B cell (primary cell): ENCODE measurements at regions not wholly inside any gene's neighbourhood (a gene's known extent, or its start where the extent isn't known, plus 50 kb on each side); places are given as distances from the start of the nearest gene placed in this dataset.

ENCODE experiments used
- CTCF ChIP-seq: fragments of 200-600 bp; IDR thresholded peaks from one replicate; pipeline ENCODE4 v1.8.0; 2022; ENCODE audit warnings: antibody characterized with exemption, mild to moderate bottlenecking
- EZH2 ChIP-seq: IDR thresholded peaks from 2 replicates; pipeline ENCODE4 v1.6.1; 2012; ENCODE audit warnings: borderline replicate concordance, low read depth, mild to moderate bottlenecking, moderate library complexity, low read length; ENCODE audit not compliant: insufficient read depth, poor library complexity, severe bottlenecking

- TF ChIP-seq CTCF, result no peak
- TF ChIP-seq EZH2, result no peak
Observed at GRCh38 chr5:35438786-35439185, 178.9 kb upstream of the SPEF2 start.
